GM12878 (cell line): ENCODE measurements at regions not wholly inside any gene's neighbourhood (a gene's known extent, or its start where the extent isn't known, plus 50 kb on each side); places are given as distances from the start of the nearest gene placed in this dataset.

Experiments used
- ATAC-seq: fragments of 200-7000 bp; cut with Tn5 transposase; 3 replicates; pipeline ENCODE4 v1.9.1; 2020; ENCODE audit warnings: mild to moderate bottlenecking, moderate library complexity
- BruUV-seq: library from RNA; stranded (reverse); fragments of 400-500 nt; replicated peaks from 2 replicates; lab custom pipeline; 2021; lab: Mats Ljungman, UMichigan
- CTCF ChIA-PET: fragments of 300-600 bp; sonication (Branson Sonifier 250); formaldehyde crosslinking; extraction: SDS; loops from one replicate; lab custom pipeline; 2021; ENCODE audit warnings: inconsistent platforms; lab: Yijun Ruan, JAX
- POLR2A ChIA-PET: fragments of 350-600 bp; formaldehyde crosslinking; extraction: SDS; loops from one replicate; lab custom pipeline; 2021; ENCODE audit warnings: inconsistent platforms; lab: Charles Lee
- RAD21 ChIA-PET: fragments of 300-600 bp; sonication (Branson Sonifier 250); formaldehyde crosslinking; loops from one replicate; lab custom pipeline; 2023; ENCODE audit warnings: antibody characterized with exemption; ENCODE audit not compliant: unreplicated experiment; lab: Charles Lee
- SMC1A ChIA-PET: fragments of 300-600 bp; sonication (Branson Sonifier 250); formaldehyde crosslinking; loops from one replicate; lab custom pipeline; 2023; ENCODE audit not compliant: unreplicated experiment, uncharacterized antibody; lab: Charles Lee
- DNase-seq: peaks from one replicate; pipeline ENCODE4 v3.0.0-alpha.2; 2011; ENCODE audit warnings: low read depth, low spot score
- FAIRE-seq: peaks from 3 replicates; lab custom pipeline; 2011; peaks lifted over from hg19 to GRCh38; lab: Jason Lieb, UNC
- H2AFZ ChIP-seq: 2 replicates; pipeline ENCODE4 v1.6.0; 2011; ENCODE audit warnings: low read depth, low read length, control low read depth; ENCODE audit not compliant: control insufficient read depth
- H3K27ac ChIP-seq: 2 replicates; pipeline ENCODE4 v1.5.1; 2011; ENCODE audit warnings: control low read depth; ENCODE audit not compliant: control insufficient read depth, insufficient read depth
- H3K27me3 ChIP-seq, 2 experiments: replicated peaks in 1 of 2; 2 replicates each; pipeline versions ENCODE4 v1.6.0 to v1.6.1; 2011; ENCODE audit warnings: low read length in 1 of 2; ENCODE audit not compliant: control insufficient read depth in 2 of 2, insufficient read depth in 2 of 2
- H3K36me3 ChIP-seq, 2 experiments: 2 replicates each; pipeline ENCODE4 v1.5.1; 2011; ENCODE audit warnings: low read length in 1 of 2; ENCODE audit not compliant: control insufficient read depth in 2 of 2, insufficient read depth in 2 of 2
- H3K4me1 ChIP-seq: 2 replicates; pipeline ENCODE4 v1.6.1; 2011; ENCODE audit warnings: mild to moderate bottlenecking, low read length, moderate library complexity, mixed read lengths; ENCODE audit not compliant: control insufficient read depth, insufficient read depth
- H3K4me2 ChIP-seq: 2 replicates; pipeline ENCODE4 v1.6.0; 2011; ENCODE audit warnings: control low read depth; ENCODE audit not compliant: control insufficient read depth, insufficient read depth
- H3K4me3 ChIP-seq: fragments of 200-600 bp; sonication (generic); 2 replicates; pipeline ENCODE4 v1.5.1; 2016
- H3K79me2 ChIP-seq: 2 replicates; pipeline ENCODE4 v1.6.0; 2011; ENCODE audit warnings: low read length; ENCODE audit not compliant: control insufficient read depth, insufficient read depth
- H3K9ac ChIP-seq: 2 replicates; pipeline ENCODE4 v1.8.0; 2011; ENCODE audit warnings: low read length, control low read depth, mixed read lengths; ENCODE audit not compliant: control insufficient read depth, insufficient read depth
- H3K9me3 ChIP-seq: replicated peaks from 3 replicates; pipeline ENCODE4 v1.5.1; 2011; ENCODE audit warnings: mild to moderate bottlenecking, low read length; ENCODE audit not compliant: control insufficient read depth, insufficient read depth
- H4K20me1 ChIP-seq: 2 replicates; pipeline ENCODE4 v1.6.0; 2011; ENCODE audit not compliant: control insufficient read depth, insufficient read depth
- ATF7 ChIP-seq: fragments of 450-650 bp; IDR thresholded peaks from 2 replicates; pipeline ENCODE4 v1.6.1; 2016; ENCODE audit warnings: low read depth, mild to moderate bottlenecking
- CHD1 ChIP-seq: IDR thresholded peaks from 2 replicates; pipeline ENCODE4 v1.6.1; 2012; ENCODE audit warnings: low read depth, low read length, improper control_type of control experiment
- ELK1 ChIP-seq: IDR thresholded peaks from 2 replicates; pipeline ENCODE4 v1.6.1; 2012; ENCODE audit warnings: low read depth, low read length, improper control_type of control experiment
- GABPA ChIP-seq: IDR thresholded peaks from 2 replicates; pipeline ENCODE4 v1.6.1; 2014; ENCODE audit warnings: antibody characterized with exemption, low read depth, mild to moderate bottlenecking, inconsistent platforms
- MTA2 ChIP-seq: fragments of 450-650 bp; IDR thresholded peaks from 2 replicates; pipeline ENCODE4 v1.6.1; 2016; ENCODE audit warnings: low read depth, mild to moderate bottlenecking, moderate library complexity
- NKRF ChIP-seq: fragments of 450-650 bp; conservative IDR thresholded peaks from 2 replicates; pipeline ENCODE4 v1.6.1; 2017; ENCODE audit warnings: mild to moderate bottlenecking, moderate library complexity
- NR2F1 ChIP-seq: fragments of 450-650 bp; conservative IDR thresholded peaks from 2 replicates; pipeline ENCODE4 v1.6.1; 2017; ENCODE audit warnings: mild to moderate bottlenecking
- PAX8 ChIP-seq: fragments of 450-650 bp; IDR thresholded peaks from 2 replicates; pipeline ENCODE4 v1.6.1; 2017; ENCODE audit warnings: mild to moderate bottlenecking, moderate library complexity
- PRDM15 ChIP-seq: fragments of 450-650 bp; formaldehyde crosslinking; IDR thresholded peaks from 2 replicates; pipeline ENCODE4 v1.4.0; 2020; ENCODE audit warnings: mild to moderate bottlenecking, moderate library complexity
- SIN3A ChIP-seq: IDR thresholded peaks from 2 replicates; pipeline ENCODE4 v1.6.1; 2012; ENCODE audit warnings: low read depth, low read length, improper control_type of control experiment
- SIX5 ChIP-seq: IDR thresholded peaks from 2 replicates; pipeline ENCODE4 v1.6.1; 2011; ENCODE audit warnings: mild to moderate bottlenecking, low read depth, low read length, moderate library complexity; ENCODE audit not compliant: severe bottlenecking
- SKIL ChIP-seq: fragments of 450-650 bp; IDR thresholded peaks from 2 replicates; pipeline ENCODE4 v1.6.1; 2017; ENCODE audit warnings: mild to moderate bottlenecking, low read depth, inconsistent platforms; ENCODE audit not compliant: poor library complexity, severe bottlenecking
- WGBS: methylation state at CpG from one replicate; pipeline ENCODE4 v1.1.6; 2016; ENCODE audit warnings: low lambda C conversion rate; ENCODE audit not compliant: insufficient replicate concordance, insufficient coverage; ENCODE audit errors: missing lambda C conversion rate; 5-methylcytosine and 5-hydroxymethylcytosine counted together
- in situ Hi-C: fragments of 300-500 bp; cut with MboI; formaldehyde crosslinking; loops from 9 replicates; pipeline ENCODE4 v1.14.3; 2018; ENCODE audit warnings: mixed read lengths
- intact Hi-C: fragments of 100-400 bp; cut with micrococcal nuclease; formaldehyde crosslinking; loops from one replicate; pipeline ENCODE4 v1.14.2; 2022; ENCODE audit not compliant: unreplicated experiment
- TF ChIP-seq, protein P1 (sequence below): fragments of 450-650 bp; IDR thresholded peaks from 2 replicates; pipeline ENCODE4 v1.6.1; 2017; ENCODE audit warnings: antibody characterized with exemption, mild to moderate bottlenecking, moderate library complexity

- no TSS peak for BruUV-seq
- FAIRE-seq = no peak
- TF ChIP-seq CHD1 (no peak), PAX8 (no peak), GABPA (no peak), SIX5 (no peak), SIN3A (no peak), MTA2 (no peak), NR2F1 (no peak), PRDM15 (no peak), NKRF (no peak), ATF7 (no peak), SKIL (no peak), ELK1 (no peak)
- TF ChIP-seq, protein P1, sequence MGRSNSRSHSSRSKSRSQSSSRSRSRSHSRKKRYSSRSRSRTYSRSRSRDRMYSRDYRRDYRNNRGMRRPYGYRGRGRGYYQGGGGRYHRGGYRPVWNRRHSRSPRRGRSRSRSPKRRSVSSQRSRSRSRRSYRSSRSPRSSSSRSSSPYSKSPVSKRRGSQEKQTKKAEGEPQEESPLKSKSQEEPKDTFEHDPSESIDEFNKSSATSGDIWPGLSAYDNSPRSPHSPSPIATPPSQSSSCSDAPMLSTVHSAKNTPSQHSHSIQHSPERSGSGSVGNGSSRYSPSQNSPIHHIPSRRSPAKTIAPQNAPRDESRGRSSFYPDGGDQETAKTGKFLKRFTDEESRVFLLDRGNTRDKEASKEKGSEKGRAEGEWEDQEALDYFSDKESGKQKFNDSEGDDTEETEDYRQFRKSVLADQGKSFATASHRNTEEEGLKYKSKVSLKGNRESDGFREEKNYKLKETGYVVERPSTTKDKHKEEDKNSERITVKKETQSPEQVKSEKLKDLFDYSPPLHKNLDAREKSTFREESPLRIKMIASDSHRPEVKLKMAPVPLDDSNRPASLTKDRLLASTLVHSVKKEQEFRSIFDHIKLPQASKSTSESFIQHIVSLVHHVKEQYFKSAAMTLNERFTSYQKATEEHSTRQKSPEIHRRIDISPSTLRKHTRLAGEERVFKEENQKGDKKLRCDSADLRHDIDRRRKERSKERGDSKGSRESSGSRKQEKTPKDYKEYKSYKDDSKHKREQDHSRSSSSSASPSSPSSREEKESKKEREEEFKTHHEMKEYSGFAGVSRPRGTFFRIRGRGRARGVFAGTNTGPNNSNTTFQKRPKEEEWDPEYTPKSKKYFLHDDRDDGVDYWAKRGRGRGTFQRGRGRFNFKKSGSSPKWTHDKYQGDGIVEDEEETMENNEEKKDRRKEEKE = no peak
These were observed 326.6 kb downstream of the RERGL start for GRCh38 chr12:17763366-17763765.

More at GRCh38 chr12:17763366-17763765, 326.6 kb downstream of the RERGL start:
- 24% methylated on average over 4 of the region's 4 CpGs for WGBS
- POLR2A ChIA-PET = no interaction called here
- Histone ChIP-seq H3K4me1 (no peaks in the 10 kb centered on the region), H3K9ac (no peak overlapping the region), H2AFZ (no peak overlapping the region), H3K4me2 (no peak overlapping the region), H4K20me1 (no peaks in the 10 kb centered on the region), H3K36me3 (no peaks in the 10 kb centered on the region), H3K4me3 (no peak overlapping the region), H3K27ac (no peak overlapping the region), H3K79me2 (no peaks in the 10 kb centered on the region), H3K27me3 (no peaks in the 10 kb centered on the region), H3K9me3 (no peaks in the 10 kb centered on the region)
- in situ Hi-C loops (loop anchor here (5.0 kb wide), 1 partner anchor 89 kb away; no protein-coding TSS in a partner anchor), intact Hi-C loops (no loop called here)
- DNase-seq (no peak), ATAC-seq (no peak)
- SMC1A ChIA-PET = no interaction called here
- CTCF ChIA-PET = no interaction called here
- RAD21 ChIA-PET = no interaction called here
